ENCODE measurements at regions not wholly inside any gene's neighbourhood (a gene's known extent, or its start where the extent isn't known, plus 50 kb on each side); places are given as distances from the start of the nearest gene placed in this dataset.

DNA sequence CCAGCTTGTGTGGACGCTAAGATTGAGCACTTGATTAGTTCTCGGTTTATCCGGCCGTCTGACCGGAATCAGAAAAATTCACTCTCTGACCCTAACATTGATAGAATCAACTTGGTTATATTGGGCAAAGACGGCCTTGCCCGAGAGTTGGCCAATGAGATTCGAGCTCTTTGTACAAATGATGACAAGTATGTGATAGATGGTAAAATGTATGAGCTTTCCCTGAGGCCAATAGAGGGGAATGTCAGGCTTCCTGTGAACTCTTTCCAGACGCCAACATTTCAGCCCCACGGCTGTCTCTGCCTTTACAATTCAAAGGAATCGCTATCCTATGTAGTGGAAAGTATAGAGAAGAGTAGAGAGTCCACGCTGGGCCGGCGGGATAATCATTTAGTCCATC lies 59.6 kb downstream of the ARHGAP35 start:
- TF ChIP-seq, protein P1, sequence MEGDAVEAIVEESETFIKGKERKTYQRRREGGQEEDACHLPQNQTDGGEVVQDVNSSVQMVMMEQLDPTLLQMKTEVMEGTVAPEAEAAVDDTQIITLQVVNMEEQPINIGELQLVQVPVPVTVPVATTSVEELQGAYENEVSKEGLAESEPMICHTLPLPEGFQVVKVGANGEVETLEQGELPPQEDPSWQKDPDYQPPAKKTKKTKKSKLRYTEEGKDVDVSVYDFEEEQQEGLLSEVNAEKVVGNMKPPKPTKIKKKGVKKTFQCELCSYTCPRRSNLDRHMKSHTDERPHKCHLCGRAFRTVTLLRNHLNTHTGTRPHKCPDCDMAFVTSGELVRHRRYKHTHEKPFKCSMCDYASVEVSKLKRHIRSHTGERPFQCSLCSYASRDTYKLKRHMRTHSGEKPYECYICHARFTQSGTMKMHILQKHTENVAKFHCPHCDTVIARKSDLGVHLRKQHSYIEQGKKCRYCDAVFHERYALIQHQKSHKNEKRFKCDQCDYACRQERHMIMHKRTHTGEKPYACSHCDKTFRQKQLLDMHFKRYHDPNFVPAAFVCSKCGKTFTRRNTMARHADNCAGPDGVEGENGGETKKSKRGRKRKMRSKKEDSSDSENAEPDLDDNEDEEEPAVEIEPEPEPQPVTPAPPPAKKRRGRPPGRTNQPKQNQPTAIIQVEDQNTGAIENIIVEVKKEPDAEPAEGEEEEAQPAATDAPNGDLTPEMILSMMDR (IDR thresholded peaks at IDR 0.05; ENCODE audit: poor library complexity), result no peak
- no peak for TF ChIP-seq EZH2phosphoT487 (IDR thresholded peaks at IDR 0.05; ENCODE audit: low read depth, severe bottlenecking, unreplicated experiment)

Data from hepatocyte (in vitro differentiated cells).